ENCODE measurements at regions not wholly inside any gene's neighbourhood (a gene's known extent, or its start where the extent isn't known, plus 50 kb on each side); places are given as distances from the start of the nearest gene placed in this dataset.
"Not testable (repeated sequence)": the region's sequence is repeated elsewhere in the genome, so short reads cannot be mapped to it uniquely, and the experiment has no call there.

GRCh38 chr7:37592366-37592765, 91.2 kb upstream of the GPR141 start:
- no peaks in the 10 kb centered on the region for H3K9me3 ChIP-seq
- intact Hi-C loops (cut with DNase I): no loop called here
- H3K36me3 ChIP-seq: no peaks in the 10 kb centered on the region
- no peak overlapping the region for H3K27ac ChIP-seq
- DNase-seq (ENCODE audit: low spot score in 2 of 2): no peak
- H3K4me3 ChIP-seq: no peak overlapping the region
- TF ChIP-seq, protein P1, sequence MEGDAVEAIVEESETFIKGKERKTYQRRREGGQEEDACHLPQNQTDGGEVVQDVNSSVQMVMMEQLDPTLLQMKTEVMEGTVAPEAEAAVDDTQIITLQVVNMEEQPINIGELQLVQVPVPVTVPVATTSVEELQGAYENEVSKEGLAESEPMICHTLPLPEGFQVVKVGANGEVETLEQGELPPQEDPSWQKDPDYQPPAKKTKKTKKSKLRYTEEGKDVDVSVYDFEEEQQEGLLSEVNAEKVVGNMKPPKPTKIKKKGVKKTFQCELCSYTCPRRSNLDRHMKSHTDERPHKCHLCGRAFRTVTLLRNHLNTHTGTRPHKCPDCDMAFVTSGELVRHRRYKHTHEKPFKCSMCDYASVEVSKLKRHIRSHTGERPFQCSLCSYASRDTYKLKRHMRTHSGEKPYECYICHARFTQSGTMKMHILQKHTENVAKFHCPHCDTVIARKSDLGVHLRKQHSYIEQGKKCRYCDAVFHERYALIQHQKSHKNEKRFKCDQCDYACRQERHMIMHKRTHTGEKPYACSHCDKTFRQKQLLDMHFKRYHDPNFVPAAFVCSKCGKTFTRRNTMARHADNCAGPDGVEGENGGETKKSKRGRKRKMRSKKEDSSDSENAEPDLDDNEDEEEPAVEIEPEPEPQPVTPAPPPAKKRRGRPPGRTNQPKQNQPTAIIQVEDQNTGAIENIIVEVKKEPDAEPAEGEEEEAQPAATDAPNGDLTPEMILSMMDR (IDR thresholded peaks at IDR 0.05): no peak
- no peaks in the 10 kb centered on the region for H3K4me1 ChIP-seq
- no peaks in the 10 kb centered on the region for H3K27me3 ChIP-seq

DNA sequence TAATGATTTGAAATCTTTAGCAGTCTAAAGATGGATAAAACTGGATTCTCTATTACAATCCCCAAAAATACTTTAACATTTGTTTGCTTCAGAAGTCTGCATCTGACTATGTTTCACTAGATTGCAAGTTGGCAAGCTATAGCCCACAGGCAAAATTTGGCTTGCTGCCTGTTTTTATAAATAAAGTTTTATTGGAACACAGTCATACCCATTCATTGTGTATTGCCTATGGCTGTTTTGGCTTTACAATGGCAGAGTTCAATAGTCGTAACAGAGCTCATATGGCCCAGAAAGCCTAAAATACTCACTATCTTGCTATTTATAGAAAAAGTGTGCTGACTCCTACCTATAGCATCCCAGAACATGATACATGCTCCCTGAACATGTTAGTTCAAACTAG, 89.0 kb upstream of the GPR141 start:
- TF ChIP-seq, protein P1 (IDR thresholded peaks at IDR 0.05): no peak
- DNase-seq (ENCODE audit: low spot score in 2 of 2): no peak
- Histone ChIP-seq H3K4me1 (no peaks in the 10 kb centered on the region), H3K27ac (no peak overlapping the region), H3K36me3 (no peaks in the 10 kb centered on the region), H3K27me3 (no peaks in the 10 kb centered on the region), H3K4me3 (no peak overlapping the region), H3K9me3 (no peaks in the 10 kb centered on the region)
- intact Hi-C loops (cut with DNase I): no loop called here

DNA sequence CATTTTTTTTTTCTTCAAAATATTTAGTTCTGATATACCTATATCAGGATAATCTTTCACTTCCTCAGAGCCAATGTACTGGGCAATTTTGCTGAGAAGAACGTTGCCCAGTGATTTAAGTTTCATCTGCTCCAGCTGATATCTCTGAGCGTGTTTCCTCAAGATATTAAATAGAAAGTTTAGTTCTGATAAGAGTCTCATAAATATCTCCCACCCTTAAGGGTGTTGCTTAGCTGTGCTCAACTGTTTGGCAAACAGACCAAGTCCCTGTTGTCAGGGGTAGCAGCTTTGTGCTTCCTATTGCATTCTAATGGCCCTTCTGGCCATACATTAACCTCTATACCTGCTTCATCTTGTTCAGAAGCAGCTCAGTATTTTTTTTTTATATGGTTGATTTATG, 84.7 kb upstream of the GPR141 start:
- no peaks in the 10 kb centered on the region for H3K27me3 ChIP-seq
- DNase-seq (ENCODE audit: low spot score in 2 of 2): no peak
- TF ChIP-seq, protein P1 (IDR thresholded peaks at IDR 0.05): no peak
- no peaks in the 10 kb centered on the region for H3K4me1 ChIP-seq
- H3K36me3 ChIP-seq: no peaks in the 10 kb centered on the region
- intact Hi-C loops (cut with DNase I): no loop called here
- no peaks in the 10 kb centered on the region for H3K9me3 ChIP-seq
- H3K27ac ChIP-seq: no peak overlapping the region
- H3K4me3 ChIP-seq: no peak overlapping the region

DNA sequence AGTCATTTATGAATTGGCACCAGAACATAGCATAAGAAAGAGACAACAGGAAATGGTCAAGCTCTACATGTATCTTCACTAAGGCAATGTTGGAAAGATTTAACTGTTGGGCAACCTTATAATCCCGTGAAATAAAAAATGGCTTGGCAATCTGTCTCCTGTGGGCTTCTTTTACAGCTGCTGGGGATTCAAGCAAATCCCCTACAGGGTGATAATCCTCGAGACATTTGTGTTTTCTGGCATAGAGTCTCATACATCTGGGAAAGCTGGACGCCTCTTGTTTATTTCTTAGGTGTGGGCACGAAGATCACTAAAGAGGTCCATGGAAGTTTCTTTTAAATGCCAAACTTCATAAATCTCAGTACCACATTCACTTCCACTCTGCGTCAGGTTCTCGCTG, 82.2 kb upstream of the GPR141 start:
- H3K36me3 ChIP-seq: no peaks in the 10 kb centered on the region
- no peaks in the 10 kb centered on the region for H3K4me1 ChIP-seq
- DNase-seq (ENCODE audit: low spot score in 2 of 2): no peak
- no peaks in the 10 kb centered on the region for H3K27me3 ChIP-seq
- no peak overlapping the region for H3K27ac ChIP-seq
- intact Hi-C loops (cut with DNase I): no loop called here
- H3K9me3 ChIP-seq: no peaks in the 10 kb centered on the region
- TF ChIP-seq, protein P1 (IDR thresholded peaks at IDR 0.05): no peak
- H3K4me3 ChIP-seq: no peak overlapping the region

GRCh38 chr7:37604078-37604477, 79.5 kb upstream of the GPR141 start:
- Histone ChIP-seq H3K36me3 (no peaks in the 10 kb centered on the region), H3K4me3 (no peak overlapping the region), H3K27ac (no peak overlapping the region), H3K9me3 (no peaks in the 10 kb centered on the region), H3K27me3 (no peaks in the 10 kb centered on the region), H3K4me1 (no peaks in the 10 kb centered on the region)
- TF ChIP-seq, protein P1 (IDR thresholded peaks at IDR 0.05): no peak
- intact Hi-C loops (cut with DNase I): no loop called here
- no peak for DNase-seq (ENCODE audit: low spot score in 2 of 2)

GRCh38 chr7:37617406-37617805, 66.2 kb upstream of the GPR141 start:
- H3K4me1 ChIP-seq; H3K27ac ChIP-seq; H3K36me3 ChIP-seq; DNase-seq (ENCODE audit: low spot score in 2 of 2); H3K27me3 ChIP-seq; H3K4me3 ChIP-seq; intact Hi-C loops (cut with DNase I); H3K9me3 ChIP-seq: not testable (repeated sequence)

Data from ascending aorta (tissue), 2 donors.